Fibroblast of the aortic adventitia (primary cell): ENCODE measurements at regions not wholly inside any gene's neighbourhood (a gene's known extent, or its start where the extent isn't known, plus 50 kb on each side); places are given as distances from the start of the nearest gene placed in this dataset.

ENCODE experiments used
- DNase-seq: peaks from one replicate; pipeline ENCODE4 v3.0.0-alpha.2; 2010; ENCODE audit warnings: low read depth
- H3K4me3 ChIP-seq: 2 replicates; pipeline ENCODE4 v1.5.1; 2011; ENCODE audit warnings: low read depth, mild to moderate bottlenecking, control low read depth, low read length, moderate library complexity
- TF ChIP-seq, protein P1 (sequence below): IDR thresholded peaks from 2 replicates; pipeline ENCODE4 v1.5.1; 2011; ENCODE audit warnings: mild to moderate bottlenecking, low read length, control low read depth, inconsistent platforms; ENCODE audit not compliant: insufficient read depth

DNA sequence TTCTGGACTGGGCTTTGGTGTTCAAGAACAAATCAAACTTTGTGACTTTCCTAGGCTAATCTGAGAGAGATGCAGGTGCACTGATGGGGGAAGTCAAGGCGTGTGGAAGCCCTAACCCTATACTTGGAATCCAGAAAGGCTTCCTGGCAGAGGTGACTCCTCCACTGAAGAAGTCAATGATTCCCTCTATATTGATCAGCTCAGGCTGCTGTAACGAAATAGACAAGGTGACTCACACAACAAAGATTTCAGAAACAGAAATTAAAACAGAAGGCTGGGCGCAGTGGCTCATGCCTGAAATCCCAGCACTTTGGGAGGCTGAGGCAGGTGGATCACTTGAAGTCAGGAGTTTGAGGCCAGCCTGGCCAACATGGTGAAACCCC, 69.6 kb upstream of the GGTA1 start:
- TF ChIP-seq, protein P1, sequence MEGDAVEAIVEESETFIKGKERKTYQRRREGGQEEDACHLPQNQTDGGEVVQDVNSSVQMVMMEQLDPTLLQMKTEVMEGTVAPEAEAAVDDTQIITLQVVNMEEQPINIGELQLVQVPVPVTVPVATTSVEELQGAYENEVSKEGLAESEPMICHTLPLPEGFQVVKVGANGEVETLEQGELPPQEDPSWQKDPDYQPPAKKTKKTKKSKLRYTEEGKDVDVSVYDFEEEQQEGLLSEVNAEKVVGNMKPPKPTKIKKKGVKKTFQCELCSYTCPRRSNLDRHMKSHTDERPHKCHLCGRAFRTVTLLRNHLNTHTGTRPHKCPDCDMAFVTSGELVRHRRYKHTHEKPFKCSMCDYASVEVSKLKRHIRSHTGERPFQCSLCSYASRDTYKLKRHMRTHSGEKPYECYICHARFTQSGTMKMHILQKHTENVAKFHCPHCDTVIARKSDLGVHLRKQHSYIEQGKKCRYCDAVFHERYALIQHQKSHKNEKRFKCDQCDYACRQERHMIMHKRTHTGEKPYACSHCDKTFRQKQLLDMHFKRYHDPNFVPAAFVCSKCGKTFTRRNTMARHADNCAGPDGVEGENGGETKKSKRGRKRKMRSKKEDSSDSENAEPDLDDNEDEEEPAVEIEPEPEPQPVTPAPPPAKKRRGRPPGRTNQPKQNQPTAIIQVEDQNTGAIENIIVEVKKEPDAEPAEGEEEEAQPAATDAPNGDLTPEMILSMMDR, result no peak
- H3K4me3 ChIP-seq, result no peak overlapping the region
- DNase-seq, result no peak

DNA sequence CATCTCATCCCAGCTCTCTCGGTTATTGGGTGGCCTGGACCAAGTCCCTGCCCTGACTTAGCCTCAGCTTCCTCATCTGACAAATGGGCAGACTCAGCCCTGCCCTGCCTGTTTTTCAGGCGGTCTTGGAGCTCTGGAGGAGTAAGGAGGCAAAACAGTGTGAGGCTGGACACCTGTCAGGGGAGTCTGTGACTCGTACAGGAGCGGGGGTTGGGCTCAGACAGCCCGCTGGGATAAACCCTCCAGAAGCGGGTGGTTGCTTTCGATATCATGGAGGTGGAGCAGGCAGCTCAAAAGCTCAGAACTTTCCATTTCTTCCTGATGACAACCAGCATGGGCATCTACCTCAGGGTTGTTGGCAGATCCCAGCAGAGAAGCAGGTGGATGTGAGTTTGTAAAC, 72.9 kb upstream of the GGTA1 start:
- no peak overlapping the region for H3K4me3 ChIP-seq
- TF ChIP-seq, protein P1, result no peak

DNA sequence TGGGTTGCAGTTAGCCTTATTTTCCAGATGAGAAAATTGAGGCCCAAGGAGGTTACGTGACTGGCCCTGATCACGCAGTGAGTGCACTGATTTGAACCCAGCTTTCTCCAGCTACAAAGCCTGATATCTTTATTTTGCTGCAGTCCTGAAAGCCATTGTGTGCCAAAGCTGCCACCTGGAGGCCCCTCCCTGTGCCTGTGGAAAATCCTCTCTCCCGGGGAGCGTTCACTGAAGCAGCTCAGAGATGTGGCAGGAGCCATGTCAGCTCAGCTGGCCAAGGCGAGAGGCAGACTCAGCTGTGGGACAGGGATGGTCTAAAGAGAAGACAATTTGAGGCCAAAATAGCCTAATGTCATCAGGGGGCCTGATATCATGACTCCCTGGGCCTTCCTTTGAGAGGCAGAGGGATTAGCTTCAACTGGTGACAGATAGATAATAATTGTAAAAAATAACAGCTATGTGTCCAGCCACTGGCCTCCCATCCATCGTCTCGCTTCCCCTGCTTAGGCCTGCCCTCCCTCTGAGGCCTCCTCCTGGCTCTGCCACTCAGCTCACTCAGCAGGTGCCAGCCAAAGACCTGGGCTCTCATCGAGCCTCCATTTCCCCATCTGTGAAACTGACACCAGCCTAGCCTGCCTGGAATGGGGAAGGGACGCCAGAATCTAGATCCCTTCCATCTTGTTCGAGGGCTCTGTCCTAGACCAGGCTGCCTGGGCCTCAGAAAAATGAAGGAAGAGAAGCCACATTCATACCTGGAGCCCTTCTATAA, 74.3 kb upstream of the GGTA1 start:
- no peak for DNase-seq
- H3K4me3 ChIP-seq, result no peak overlapping the region
- TF ChIP-seq, protein P1, result no peak

More for the DNA sequence above, 72.9 kb upstream of the GGTA1 start:
- DNase-seq, result no peak

DNA sequence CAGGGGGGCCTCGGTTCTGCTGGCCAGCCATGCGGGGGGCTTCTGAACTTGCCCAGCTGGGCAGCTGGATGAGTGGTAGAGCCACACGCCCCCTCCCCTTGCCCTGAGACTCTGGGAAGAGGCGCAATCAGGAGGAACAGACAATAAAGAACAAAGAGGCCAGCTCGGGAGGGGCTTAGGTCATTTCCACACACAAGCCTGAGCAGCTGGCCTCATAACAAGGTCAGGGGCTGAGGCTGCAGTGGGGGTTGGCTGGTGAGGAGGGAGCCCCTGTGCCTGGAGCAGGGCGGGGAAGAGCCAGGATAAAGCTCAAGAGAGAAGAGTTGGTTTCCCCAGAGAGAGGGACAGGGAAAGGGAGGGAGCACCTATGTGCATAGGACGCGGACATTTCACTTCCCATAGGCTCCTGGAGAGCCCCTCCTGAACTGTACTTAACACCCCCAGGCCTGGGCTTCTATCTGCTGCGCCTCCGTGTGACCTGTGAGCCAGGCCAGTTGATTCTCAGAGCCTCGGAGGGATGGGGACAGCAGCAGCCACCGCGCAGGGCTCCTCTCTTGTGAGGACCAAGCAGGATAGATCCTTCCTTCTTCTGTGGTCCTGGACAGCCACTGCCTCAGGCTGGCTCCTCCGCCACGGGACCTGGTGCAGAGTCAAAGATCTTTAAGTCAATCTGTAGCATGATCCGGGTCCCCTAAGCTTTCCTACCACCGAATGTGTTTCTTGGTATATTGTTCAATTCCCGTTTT, 75.3 kb upstream of the GGTA1 start:
- H3K4me3 ChIP-seq, result no peak overlapping the region
- no peak for DNase-seq
- TF ChIP-seq, protein P1, result no peak

DNA sequence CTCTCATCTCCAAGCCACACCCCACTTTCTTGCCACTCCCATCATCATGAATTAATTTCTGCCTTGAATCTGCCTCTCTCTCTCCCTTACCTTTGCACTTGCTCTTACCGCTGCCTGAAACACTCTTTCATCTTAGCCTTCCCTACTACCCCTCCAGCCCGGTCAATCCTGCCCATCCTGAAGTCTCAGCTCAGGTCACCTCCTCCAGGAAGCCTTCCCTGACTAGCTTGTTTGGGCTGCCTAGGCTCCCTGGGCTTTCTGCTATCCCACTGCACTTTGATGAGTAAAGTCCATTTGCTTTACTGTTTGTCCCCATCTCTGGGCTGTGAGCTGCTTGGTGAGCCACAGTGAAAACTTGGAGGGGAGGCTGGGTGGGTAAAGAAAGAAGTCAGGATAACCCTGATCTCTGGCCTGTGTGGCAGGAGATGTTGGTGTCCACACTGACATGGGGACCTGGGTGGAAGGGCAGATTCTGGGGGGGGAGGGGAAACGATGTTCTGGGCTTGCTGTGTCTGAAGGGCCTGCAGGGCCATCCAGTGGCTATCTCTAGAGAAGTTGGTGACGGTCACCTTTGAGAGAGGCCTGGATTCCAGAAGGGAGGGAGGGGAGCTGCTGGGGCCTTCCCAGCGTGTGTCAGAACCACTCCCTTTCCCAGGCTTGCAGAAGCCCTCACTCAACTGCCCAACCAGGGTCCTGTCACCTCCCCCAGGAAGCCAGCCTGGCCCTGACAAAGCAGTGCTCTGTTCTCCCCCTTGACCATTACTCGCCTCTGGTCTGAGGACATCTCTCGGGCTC, 75.0 kb upstream of the DAB2IP start:
- no peak overlapping the region for H3K4me3 ChIP-seq
- no peak for DNase-seq
- TF ChIP-seq, protein P1, result no peak

DNA sequence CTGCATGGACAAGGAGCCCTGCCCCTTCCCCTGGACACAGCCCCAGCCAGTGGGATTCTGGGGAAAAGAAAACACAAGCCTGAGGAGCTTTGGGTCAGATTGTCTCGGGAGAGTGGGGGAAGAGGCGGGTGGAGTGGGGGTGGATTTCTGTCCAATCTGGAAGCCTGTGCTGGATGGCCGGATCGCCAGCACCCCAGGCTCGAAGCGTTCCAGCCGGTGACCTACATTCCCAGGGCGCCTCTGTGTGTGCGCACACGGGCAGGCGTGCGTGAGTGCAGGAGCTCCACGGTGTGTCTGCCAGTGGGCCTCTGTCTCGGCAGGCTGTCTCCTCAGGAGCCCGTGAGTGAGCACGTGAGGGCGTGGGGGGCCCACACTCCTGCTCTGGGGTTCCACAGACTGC, 74.3 kb upstream of the DAB2IP start:
- DNase-seq, result no peak
- no peak overlapping the region for H3K4me3 ChIP-seq
- TF ChIP-seq, protein P1, result no peak
